NCI-H2196 treated with DMSO at 0.1 percent for 48 hours (cell line): ENCODE measurements at regions not wholly inside any gene's neighbourhood (a gene's known extent, or its start where the extent isn't known, plus 50 kb on each side); places are given as distances from the start of the nearest gene placed in this dataset.
"Not testable (repeated sequence)": the region's sequence is repeated elsewhere in the genome, so short reads cannot be mapped to it uniquely, and the experiment has no call there.

Experiments
- DNase-seq: peaks from one replicate; lab custom pipeline; 2025; ENCODE audit not compliant: unreplicated experiment; lab: John Stamatoyannopoulos, UW

DNA sequence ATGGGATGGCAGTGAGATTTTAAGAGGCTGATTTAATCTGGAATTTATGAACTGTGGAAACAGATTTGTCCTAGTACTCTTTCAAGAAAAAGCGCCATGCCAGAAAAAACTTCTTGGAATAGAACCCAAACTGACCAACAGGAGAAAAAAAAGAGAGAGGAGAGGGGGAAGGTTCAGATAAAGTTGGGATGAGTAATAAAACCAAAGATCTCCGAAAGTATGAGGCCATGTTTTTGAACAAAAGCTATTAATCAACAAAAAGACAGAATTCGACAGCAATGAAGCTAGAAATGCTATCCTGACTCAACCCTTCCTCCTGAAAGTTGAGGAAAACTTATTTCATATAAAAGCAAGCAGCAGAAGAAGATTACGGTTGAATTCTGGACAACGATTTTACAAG lies 135.5 kb downstream of the CEMIP2 start:
- no peak for DNase-seq

DNA sequence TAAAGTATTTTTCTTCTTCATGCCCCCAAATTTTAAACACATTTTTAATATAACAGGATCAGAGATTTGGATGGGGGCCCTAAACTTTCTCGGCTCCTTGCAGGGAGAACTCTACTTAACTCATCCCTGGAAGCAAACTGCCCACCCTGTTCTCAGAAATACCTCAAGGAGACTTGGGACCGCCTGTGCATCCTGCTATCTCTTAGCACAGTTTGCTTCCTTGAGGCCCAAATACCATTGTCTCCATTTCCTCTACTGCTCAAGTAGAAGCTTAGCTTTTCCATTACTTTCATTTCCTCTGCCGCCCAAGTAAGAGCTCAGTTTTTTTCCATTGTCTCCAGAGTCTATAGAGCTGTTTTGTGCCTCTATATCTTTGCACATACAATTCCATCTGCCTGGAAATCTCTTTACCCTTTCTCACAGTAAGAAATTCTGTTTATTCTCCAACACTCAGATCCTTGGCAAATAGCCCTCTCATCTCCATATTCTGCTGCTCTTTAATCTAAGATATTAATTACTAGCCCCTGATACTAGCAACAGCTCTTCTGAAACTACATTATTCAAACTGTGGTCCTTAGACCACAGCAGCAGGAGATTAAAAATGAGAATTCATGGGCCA lies 137.8 kb downstream of the CEMIP2 start:
- no peak for DNase-seq

DNA sequence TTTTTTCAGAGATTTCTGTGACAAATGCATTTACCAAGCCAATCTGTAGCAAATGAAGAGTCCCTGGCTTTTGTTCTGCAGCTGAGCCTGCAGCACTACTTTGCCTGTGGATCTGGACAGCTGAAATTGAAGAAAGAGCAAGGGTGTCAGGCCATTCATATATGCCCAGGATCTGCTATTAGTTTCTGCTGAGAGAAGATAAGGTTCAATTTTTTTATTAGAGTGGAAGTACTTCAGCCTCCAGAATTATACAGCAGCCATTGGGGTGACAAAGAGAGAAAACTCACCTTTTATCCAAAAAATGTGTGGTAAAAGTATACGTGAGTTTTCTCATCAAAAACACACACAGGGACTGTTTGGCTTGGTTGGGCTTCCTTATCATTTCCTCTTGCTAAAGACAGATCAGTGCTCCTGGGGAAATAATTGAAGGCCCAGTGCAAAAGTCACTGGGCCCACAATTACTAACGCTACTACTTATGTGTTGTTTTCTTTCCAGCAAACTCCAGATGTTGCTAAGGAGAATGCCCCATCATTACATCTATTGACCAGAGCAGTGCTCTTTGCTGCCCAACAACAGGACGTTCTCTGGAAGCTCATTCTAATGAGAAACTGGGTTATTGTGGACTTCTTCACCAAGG lies 138.6 kb downstream of the CEMIP2 start:
- DNase-seq: no peak

DNA sequence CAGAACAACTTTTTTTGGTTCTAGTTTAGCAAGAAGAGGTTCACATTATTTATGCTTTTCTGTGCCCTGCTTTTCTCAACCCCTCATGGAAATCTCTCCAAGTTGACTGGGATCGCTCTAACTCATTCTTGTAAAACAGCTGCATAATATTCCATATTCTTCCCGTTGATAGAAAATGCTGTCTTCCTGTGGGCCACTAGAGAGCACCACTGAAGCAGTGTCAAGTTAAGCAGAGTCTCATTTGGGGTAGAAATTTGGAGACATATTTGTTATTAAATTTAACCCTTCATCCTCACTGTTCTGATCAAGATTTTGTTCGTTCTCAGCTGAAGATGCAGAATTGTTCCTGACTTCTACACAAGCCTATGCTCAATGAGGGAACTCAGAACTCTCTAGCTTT lies 140.1 kb downstream of the CEMIP2 start:
- DNase-seq: no peak

DNA sequence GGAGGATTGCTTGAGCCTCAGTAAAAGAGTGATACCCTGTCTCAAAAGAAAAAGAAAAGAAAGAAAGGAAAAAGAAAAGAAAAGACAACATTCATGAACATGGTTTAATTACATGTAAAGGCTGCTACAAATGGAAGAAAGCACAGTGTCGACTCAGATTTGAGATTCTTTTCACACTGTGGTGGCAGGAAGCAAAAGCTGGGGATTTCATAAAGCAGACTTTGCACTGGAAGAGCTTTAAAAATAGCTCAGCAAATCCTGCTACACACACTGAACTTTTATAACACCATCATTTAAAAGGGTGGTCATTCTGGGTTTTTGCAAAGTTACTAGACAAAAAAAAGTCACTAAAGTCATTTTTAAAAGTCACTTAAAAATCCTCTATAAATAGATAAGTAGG lies 140.8 kb downstream of the CEMIP2 start:
- no peak for DNase-seq

- DNase-seq: no peak
Observed at GRCh38 chr9:71626395-71626794, 141.9 kb downstream of the CEMIP2 start.

- no peak for DNase-seq
Observed at GRCh38 chr9:71624728-71625127, 143.6 kb downstream of the CEMIP2 start.

GRCh38 chr9:71620746-71621145 lies 147.6 kb downstream of the CEMIP2 start:
- no peak for DNase-seq

GRCh38 chr9:71620331-71620730 lies 148.0 kb downstream of the CEMIP2 start:
- no peak for DNase-seq

- no peak for DNase-seq
Observed at GRCh38 chr9:71619926-71620325, 148.4 kb downstream of the CEMIP2 start.

GRCh38 chr9:71614409-71615010 lies 153.8 kb downstream of the CEMIP2 start:
- DNase-seq: no peak

DNA sequence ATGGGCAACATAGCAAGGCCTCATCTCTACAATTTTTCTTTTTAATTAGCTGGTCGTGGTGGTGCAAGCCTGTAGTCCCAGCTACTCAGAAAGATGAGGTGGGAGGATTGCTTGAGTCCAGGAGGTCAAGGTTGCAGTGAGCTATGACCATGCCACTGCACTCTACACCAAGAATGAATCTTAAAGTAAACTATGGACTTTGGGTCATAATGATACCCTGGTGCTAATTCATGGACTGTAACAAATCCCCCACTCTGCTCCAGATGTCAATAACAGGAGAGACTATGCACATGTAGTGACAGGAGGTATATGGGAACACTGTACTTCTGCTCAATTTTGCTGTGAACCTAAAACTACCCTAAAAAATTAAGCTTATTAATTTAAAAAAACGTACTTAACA lies 155.4 kb downstream of the CEMIP2 start:
- DNase-seq: no peak

GRCh38 chr9:71609448-71609830 lies 158.9 kb downstream of the CEMIP2 start:
- DNase-seq: no peak

DNA sequence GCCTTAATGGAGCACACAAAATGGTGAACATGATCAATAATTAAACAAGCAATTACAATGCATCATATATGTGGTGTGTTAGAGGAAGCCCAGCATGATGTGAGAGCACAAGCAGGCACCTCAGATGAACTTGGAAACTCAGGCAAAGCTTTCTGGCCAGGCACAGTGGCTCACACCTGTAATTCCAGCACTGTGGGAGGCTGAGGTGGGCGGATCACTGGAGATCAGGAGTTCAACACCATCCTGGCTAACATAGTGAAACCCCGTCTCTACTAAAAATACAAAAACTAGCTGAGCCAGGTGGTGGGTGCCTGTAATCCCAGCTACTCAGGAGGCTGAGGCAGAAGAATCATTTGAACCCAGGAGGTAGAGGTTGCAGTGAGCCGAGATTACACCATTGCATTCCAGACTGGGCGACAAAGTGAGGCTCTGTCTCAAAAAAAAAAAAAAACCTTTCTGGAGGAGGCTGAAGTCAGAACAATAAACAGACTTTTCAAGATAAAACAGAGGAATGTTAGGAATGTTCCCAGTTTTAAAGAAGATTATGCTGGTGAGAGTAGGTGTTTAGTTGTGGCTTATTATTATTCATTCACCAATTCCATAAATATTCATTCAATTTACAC lies 159.4 kb downstream of the CEMIP2 start:
- no peak for DNase-seq

GRCh38 chr9:71608021-71608420 lies 160.3 kb downstream of the CEMIP2 start:
- no peak for DNase-seq

GRCh38 chr9:71607461-71607881 lies 160.8 kb downstream of the CEMIP2 start:
- DNase-seq: no peak

- no peak for DNase-seq
Observed at GRCh38 chr9:71604197-71605063, 163.9 kb downstream of the CEMIP2 start.

DNA sequence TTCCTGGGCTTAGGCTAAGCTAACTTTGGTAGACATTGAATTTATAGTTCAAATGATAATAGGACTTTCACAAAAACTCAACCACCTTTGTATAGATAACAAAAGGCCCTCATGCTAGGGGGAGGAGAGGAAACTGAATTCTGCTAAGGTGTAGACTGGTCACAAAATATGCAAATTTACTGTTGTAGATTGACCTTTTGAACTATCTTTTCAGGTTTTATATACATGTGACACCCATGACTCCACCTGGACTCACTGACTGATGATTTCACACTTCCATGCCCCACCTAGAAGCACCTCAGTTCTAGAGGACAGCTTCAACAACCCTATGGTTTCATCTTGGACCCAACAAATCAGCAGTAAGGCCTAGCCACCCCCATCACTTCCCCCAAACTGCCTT lies 165.7 kb downstream of the CEMIP2 start:
- no peak for DNase-seq

DNA sequence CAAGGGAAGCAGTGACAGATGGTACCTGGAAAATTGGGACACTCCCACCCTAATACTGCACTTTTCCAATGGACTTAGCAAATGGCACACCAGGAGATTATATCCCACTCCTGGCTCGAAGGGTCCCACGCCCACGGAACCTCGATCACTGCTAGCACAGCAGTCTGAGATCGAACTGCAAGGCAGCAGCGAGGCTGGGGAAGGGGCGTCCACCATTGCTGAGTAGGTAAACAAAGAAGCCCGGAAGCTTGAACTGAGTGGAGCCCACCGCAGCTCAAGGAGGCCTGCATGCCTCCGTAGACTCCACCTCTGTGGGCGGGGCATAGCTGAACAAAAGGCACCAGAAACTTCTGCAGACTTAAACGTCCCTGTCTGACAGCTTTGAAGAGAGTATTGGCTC lies 172.6 kb downstream of the CEMIP2 start:
- DNase-seq: not testable (repeated sequence)

GRCh38 chr9:71594541-71594940 lies 173.8 kb downstream of the CEMIP2 start:
- no peak for DNase-seq

GRCh38 chr9:71592400-71592799 lies 175.9 kb downstream of the CEMIP2 start:
- no peak for DNase-seq
